GM18951 (cell line): ENCODE measurements at regions not wholly inside any gene's neighbourhood (a gene's known extent, or its start where the extent isn't known, plus 50 kb on each side); places are given as distances from the start of the nearest gene placed in this dataset.

Experiments used
- POLR2A ChIP-seq: IDR thresholded peaks from 4 replicates; pipeline ENCODE4 v1.6.1; 2011; ENCODE audit warnings: mild to moderate bottlenecking; ENCODE audit not compliant: insufficient read length, insufficient read depth; ENCODE audit errors: extremely low read depth
- in situ Hi-C: fragments of 300-500 bp; cut with MboI; formaldehyde crosslinking; loops from one replicate; pipeline ENCODE4 v1.12.0; 2022; ENCODE audit warnings: low sequenced_read_pairs, mixed read lengths, inconsistent platforms; ENCODE audit not compliant: unreplicated experiment

GRCh38 chr5:117456866-117457470 lies 882.3 kb upstream of the SEMA6A start:
- TF ChIP-seq POLR2A, result no peak
- in situ Hi-C loops, result no loop called here

DNA sequence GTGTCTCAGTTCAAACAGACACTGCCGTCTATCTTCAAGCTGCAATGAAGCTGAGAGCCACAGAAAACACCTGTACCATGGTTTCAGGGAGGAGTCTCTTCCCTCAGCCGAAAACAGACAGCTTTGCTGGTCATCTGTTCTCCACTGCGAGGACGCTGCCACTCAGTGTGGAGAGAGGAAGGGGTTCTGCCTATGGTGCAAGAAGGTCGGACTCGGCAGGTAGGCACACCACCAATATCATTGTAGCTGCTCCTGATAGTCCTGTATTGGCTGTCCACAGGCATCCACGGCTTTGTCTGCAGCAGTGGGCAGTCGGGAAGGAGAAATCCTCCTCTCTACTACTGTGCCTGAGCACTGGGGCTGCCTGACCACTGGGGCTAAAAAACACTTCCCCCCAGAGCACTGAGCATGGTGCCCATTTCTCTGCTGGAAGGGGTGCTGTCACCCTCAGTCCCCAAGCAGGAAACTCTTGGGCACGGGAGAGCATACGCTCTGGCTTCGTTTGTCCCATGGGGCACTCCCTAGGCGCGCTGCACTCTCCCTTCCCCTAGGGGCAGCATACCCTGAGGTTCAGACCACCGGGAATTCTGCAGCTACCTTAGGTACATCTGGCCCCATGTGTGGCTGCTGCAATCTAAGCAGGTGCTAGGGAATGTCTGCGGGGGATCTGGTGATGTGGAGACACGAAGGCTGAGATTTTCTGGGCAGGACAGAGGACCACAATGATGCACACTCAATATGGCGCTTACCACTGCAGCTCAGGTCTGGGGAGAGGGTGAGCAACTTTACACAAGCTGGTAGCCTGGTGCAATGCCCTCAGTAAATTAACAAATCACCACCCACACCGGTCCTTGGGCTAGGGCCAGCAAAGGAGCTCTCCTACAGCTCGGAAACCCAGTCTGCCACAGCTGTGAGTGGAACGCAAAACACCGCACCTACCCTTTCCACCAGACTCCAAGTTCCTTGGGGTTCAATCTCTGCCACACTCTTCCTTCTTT lies 880.9 kb upstream of the SEMA6A start:
- no peak for TF ChIP-seq POLR2A
- in situ Hi-C loops, result no loop called here

DNA sequence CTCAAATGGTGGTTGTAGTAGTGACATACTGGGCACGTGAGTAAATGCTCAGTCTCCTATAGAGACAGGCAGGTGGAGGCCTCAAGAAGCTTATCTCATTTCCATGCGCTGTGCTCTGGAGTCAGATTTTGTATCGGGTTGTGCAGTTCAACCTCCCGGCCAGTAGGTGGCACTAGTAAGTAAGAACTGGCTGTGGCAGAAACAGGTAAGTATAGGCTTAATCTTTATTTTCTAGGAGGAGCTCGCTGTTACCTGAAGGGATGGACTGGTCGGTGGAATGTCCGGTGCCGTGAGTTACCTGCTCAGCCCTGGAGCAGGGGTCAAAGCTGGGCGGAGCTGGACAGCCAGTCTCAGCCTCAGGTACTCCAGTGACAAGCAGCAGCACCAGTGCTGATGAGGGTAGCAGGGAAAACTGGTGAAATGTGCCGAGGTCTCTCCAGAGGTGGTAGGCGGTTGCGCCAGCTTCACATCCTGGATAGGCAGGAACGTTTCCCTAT lies 880.1 kb upstream of the SEMA6A start:
- no peak for TF ChIP-seq POLR2A
- in situ Hi-C loops, result no loop called here

- in situ Hi-C loops, result no loop called here
- TF ChIP-seq POLR2A, result no peak
Observed at GRCh38 chr5:117436846-117437245, 862.2 kb upstream of the SEMA6A start.

- TF ChIP-seq POLR2A, result no peak
- in situ Hi-C loops, result no loop called here
Observed at GRCh38 chr5:117435203-117435602, 860.6 kb upstream of the SEMA6A start.

DNA sequence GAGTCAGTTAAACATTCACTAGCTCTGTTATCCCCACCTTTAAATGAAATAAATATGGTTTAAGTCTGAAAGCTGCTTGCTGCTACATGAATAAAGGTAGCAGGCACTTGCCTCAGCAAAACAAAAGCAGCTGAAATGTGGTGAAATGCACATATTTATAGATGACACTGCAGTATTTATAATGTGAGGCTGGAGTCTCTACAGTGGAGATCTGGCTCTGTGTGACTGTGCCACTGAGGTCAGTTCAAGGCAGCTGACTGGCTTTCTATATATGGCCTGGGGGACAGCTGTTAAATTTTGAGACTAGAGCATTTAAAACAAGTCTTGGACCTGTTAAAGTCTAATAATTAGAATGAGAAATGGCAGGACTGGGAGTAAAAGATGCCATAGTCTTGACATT lies 859.6 kb upstream of the SEMA6A start:
- in situ Hi-C loops, result no loop called here
- TF ChIP-seq POLR2A, result no peak

DNA sequence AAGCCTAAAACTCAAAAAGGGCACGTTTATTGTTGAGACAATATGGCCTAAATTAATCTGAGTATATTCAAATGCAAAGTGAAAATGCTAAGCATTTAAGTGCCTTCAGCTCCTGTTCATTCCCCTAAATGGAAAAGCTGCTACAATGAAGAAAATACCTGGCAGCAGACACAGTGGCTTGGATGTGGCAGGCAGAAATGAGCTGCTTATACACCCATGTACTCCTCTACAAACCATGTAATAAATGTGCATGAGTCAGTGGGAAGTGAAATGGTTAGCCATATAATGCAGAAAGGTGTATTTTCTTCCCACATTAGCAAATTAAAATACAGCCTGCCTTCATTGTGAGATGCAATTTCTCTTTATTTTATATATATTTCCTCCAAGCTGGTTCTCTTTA lies 859.2 kb upstream of the SEMA6A start:
- in situ Hi-C loops, result no loop called here
- TF ChIP-seq POLR2A, result no peak

GRCh38 chr5:117431091-117431490 lies 856.5 kb upstream of the SEMA6A start:
- TF ChIP-seq POLR2A, result no peak
- in situ Hi-C loops, result no loop called here

GRCh38 chr5:117425163-117425562 lies 850.5 kb upstream of the SEMA6A start:
- in situ Hi-C loops, result no loop called here
- no peak for TF ChIP-seq POLR2A

DNA sequence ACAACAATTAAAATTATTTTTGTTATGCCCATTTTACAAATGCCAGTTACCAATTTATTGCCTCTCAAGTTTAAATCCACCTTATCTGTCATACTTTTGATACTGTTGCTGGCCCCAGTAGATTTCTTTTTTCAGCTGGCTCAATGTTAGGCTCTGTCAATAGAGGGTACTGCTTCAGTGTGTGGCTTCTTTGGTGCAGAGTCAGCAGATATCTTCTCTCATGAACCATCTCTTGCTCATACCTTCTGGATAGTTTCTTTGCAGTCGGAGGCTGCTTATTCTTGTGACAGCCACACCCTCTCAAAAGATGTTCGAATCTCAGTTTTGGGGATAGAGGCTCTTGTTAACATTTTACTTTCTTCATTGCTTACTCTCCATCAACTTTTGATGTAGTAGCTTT lies 849.9 kb upstream of the SEMA6A start:
- in situ Hi-C loops, result no loop called here
- no peak for TF ChIP-seq POLR2A

GRCh38 chr5:117417501-117417900 lies 842.9 kb upstream of the SEMA6A start:
- no peak for TF ChIP-seq POLR2A
- in situ Hi-C loops, result no loop called here

GRCh38 chr5:117414926-117415325 lies 840.3 kb upstream of the SEMA6A start:
- TF ChIP-seq POLR2A, result no peak
- in situ Hi-C loops, result no loop called here

- in situ Hi-C loops, result no loop called here
- no peak for TF ChIP-seq POLR2A
Observed at GRCh38 chr5:117411701-117412100, 837.1 kb upstream of the SEMA6A start.

GRCh38 chr5:117405197-117405596 lies 830.6 kb upstream of the SEMA6A start:
- in situ Hi-C loops, result no loop called here
- no peak for TF ChIP-seq POLR2A
